Heart left ventricle (tissue), 13 donors: ENCODE measurements at regions not wholly inside any gene's neighbourhood (a gene's known extent, or its start where the extent isn't known, plus 50 kb on each side); places are given as distances from the start of the nearest gene placed in this dataset.

ENCODE experiments used
- CTCF ChIP-seq, 12 donors: fragments of 200-600 bp; sonication (generic) in 4 of 12; IDR thresholded peaks; one replicate each; pipeline versions ENCODE4 v1.5.0 to v1.8.0; 2018 to 2022; ENCODE audit warnings: antibody characterized with exemption in 12 of 12, mild to moderate bottlenecking in 5 of 12
- POLR2A ChIP-seq, 2 donors: fragments of 450-650 bp; IDR thresholded peaks; one replicate each; pipeline ENCODE4 v1.6.1; 2017; ENCODE audit warnings: antibody characterized with exemption in 2 of 2, mild to moderate bottlenecking in 2 of 2, moderate library complexity in 2 of 2
- donor health status: ischemic (EF 13 %, LVEDD 7.1; RV severe dilation, severe dysfunction).
- donor health status: DM: no; HTN: yes; CAD: no.
- donor health status: DM: no; HTN: no; CAD: no.
- donor health status: ischemic (EF 25% LVEDD 6.9; RV normal size, moderate dysfunction).
- donor health status: ischemic (EF 25% LVEDD 5.7; RV mildly dilated, moderate dysfunction).
- donor health status: ischemic (EF 35%, LVEDD 5.7; RV mildly dilated, moderate dysfunction).
- donor health status: nonischemic (EF 11% LVEDD 7.7; RV severe dilation, severe dysfunction).
- donor health status: DM: yes; HTN: yes; CAD: no.
- donor health status: PGD.
- donor health status: ischemic (EF 29% LVEDD 5.4; RV normal size, mild dysfunction).
- donor health status: nonischemic (EF 23%, LVEDD 6.1; RV moderate dilation, normal function).

- TF ChIP-seq CTCF (IDR thresholded peaks at IDR 0.05) (no peak), POLR2A (IDR thresholded peaks at IDR 0.05) (no peak)
Measured at GRCh38 chr6:113457751-113458150, 399.4 kb upstream of the MARCKS start.
